LHCN-M2 (cell line): ENCODE measurements at regions not wholly inside any gene's neighbourhood (a gene's known extent, or its start where the extent isn't known, plus 50 kb on each side); places are given as distances from the start of the nearest gene placed in this dataset.
"Not testable (repeated sequence)": the region's sequence is repeated elsewhere in the genome, so short reads cannot be mapped to it uniquely, and the experiment has no call there.

Source experiments
- DNase-seq: peaks from one replicate; pipeline ENCODE4 v3.0.0-alpha.2; 2012; ENCODE audit warnings: low read depth

DNA sequence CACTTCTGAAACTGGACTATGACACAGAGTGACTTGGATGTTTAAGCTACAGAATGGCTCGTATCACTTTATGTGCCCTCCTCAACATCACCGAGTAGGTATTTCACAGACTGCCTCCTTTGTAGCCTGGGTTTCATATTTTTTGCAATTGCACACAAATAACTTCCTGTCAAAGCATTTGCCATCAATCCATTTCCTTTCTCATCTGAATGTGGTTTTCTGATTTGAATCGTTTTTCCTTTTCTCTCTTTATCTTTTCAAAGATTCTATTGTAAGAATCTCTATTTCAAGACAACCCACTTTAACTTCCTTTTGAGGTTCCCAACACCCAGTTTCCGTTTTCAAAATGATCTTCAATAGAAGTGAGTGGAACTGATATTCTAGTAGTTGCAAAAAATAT, 563.8 kb upstream of the ARRDC3 start:
- no peak for DNase-seq

DNA sequence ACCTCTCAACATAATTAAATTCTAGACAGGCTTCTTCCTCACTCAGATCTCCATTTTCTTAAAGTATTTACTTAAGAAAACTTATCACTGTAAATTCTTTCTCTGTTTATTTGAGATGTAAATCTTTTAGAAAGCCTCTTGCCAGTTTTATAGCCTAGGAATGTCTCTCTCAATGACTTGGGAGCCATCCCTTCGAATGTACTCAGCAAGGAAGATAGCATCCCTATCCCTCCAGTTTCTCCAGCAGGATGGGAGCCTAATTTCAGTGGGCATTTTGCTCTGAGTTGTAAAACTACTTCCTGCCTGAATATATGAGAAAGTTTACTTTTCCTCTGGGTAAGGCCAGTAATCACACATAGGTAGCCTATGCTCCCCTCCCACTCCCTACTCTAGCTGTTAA, 558.5 kb upstream of the ARRDC3 start:
- DNase-seq, result no peak

DNA sequence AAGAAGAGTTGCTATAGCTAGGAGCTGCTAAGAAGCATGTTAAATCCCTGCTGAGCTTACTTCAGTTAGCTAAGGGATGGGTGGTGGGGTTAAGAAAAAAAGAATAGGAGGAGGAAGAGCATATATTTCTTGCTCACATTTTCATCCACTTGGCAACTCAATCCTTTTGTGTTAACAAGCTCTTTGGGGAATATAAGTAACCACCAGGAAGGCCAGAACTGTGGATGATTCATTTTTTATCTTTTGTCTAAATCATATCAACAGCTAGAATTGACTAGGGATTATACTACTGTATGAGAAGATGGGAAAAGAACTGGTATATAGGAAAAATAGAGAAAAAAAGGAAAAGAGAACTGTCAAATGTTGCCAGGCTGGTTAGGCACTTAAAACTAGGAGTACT, 555.3 kb upstream of the ARRDC3 start:
- peak; percentile 32 for DNase-seq

DNA sequence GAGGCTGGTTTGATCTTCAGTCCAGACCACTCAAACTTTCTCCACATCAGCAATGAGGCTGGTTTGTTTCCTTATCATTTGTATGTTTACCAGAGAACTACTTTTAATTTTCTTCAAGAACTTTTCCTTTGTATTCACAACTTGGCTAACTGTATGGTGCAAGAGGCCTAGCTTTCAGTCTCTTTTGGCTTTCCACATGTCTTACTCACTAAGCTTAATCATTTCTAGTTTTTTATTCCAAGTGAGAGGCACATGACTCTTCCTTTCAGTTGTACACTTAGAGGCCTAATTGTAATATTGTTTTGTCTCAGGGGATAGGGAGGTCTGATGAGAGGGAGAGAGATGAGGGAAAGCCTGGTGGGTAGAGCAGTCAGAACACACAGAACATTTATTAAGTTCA, 554.0 kb upstream of the ARRDC3 start:
- peak; percentile 12 for DNase-seq

DNA sequence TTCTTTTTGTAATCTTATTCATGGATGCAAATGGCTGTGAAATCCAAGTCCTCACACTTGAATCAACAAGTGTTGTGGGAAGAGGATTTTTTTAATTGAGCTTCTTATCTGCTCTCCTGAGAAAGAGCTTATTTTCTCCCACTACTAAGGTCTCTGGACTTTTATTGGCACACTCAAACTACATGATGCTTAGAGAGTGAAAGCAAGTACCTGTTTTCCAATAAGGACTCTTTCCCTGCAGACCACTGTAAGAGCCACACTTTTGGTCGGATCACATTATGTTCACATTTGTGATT, 546.4 kb upstream of the ARRDC3 start:
- DNase-seq, result no peak

DNA sequence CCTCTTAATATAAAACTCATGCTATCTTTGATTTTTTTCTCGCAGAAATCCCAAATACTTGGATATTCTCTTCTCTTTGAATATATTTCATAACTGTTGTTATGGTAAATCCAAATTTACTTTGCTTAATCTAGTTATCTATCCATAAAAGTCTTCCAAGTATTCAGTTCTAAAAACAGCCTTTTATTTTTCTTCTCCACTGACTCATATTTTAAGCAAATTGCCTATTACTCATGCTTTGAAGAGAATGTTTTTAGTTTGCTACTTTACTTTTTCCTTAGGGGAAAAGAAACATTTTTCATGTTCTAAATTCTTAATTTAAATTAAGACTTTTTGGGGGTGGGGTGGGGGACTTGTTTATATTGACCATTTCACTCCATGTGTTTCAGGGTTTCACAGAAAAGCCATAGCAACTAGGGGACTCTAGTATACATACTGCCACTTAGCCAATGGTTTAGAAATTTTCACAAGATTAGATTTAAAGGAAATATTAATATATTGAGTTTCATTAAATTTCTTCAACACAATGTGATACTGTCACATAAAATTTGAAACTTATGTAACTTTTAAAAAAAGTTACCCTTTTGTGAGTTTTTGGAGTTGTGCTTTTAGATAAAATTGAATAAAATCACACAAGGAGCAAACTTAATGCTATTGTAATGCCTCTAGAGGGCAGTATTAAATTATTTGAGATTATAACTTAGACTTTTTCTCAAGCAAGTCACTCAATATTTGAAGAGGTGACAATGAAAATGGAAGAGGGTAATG, 545.8 kb upstream of the ARRDC3 start:
- DNase-seq, result peak; percentile 20

DNA sequence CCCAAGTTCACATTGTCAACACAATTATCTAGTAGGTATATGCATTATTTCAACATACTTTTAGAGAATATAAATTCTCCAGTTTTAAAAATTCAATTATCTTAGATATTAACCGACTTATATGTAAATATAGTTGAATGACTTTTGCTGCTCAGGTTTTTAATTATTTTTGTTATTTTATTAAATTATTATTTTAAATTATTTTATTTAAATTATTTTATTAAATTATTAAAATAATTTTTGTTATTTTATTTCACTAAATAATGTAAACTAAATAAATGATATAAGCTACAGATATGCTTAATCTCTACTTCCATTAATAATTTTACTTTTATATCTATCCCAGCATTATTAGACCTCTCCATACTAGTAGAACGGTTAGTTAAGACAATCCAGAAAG, 544.3 kb upstream of the ARRDC3 start:
- no peak for DNase-seq

DNA sequence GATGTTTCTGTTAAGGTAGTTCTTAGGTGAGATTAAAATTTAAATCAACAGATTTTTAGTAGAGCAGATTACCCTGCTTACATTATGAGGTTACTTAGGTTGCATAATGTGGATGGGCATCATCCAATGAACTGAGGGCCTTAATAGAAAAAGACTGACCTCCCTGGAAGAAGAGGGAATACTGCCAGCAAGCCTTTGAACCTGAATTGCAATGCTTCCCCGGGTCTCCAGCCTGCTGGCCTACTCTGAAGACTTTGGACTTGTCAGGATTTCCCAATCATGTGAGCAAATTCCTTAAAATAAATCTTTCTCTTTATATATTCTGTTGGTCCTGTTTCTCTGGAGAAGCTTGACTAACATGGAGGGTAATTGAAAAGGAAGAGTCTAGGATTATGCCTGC, 542.1 kb upstream of the ARRDC3 start:
- no peak for DNase-seq

DNA sequence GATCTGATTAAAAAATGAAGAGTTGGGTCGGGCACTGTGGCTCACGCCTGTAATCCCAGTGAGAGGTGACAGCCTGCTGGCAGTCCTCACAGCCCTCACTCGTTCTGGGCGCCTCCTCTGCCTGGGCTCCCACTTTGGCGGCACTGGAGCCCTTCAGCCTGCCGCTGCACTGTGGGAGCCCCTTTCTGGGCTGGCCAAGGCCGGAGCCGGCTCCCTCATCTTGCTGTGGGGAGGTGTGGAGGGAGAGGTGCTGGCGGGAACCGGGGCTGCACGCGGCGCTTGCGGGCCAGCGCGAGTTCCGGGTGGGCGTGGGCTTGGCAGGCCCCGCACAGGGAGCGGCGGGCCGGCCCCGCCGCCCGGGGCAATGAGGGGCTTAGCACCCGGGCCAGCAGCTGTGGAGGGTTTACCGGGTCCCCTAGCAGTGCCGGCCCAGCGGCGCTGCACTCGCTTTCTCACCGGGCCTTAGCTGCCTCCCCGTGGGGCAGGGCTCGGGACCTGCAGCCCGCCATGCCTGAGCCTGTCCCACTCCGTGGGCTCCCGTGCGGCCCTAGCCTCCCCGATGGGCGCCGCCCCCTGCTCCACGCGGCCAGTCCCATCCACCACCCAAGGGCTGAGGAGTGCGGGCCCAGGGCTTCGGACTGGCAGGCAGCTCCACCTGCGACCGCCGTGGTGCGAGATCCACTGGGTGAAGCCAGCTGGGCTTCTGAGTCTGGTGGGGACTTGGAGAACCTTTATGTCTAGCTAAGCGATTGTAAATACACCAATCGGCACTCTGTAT, 534.1 kb upstream of the ARRDC3 start:
- DNase-seq, result not testable (repeated sequence)

DNA sequence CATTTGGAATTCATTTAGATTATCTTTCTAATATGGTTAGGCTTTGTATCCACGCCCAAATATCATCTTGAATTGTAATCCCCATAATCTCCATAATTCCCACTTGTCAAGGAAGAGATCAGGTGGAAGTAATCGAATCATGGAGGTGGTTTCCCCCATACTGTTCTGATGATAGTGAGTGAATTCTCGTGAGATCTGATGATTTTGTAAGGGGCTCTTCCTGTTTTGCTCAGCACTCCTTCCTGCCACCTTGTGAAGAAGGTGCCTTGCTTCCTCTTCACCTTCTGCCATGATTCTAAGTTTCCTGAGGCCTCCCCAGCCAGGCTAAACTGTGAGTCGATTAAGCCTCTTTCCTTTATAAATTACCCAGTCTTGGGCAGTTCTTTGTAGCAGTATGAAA, 527.5 kb upstream of the ARRDC3 start:
- no peak for DNase-seq

DNA sequence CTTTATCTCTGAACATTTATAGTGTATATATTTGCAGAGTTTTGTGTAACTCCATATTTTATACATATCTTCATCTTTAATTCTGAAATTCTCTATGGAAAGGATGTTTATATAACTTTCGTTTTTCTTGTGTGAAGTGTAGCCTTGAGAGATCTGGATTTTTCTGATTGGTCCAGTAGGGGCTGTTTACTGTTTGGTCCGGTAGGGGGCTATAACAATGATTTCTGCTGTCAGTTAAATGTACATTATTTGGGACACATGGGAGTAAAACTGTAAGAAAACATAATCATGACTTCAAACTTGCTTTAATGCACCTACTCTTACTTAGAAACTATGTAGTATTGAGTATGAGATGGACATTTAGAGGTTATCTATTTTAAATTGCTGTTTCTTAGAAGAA, 527.1 kb upstream of the ARRDC3 start:
- no peak for DNase-seq

DNA sequence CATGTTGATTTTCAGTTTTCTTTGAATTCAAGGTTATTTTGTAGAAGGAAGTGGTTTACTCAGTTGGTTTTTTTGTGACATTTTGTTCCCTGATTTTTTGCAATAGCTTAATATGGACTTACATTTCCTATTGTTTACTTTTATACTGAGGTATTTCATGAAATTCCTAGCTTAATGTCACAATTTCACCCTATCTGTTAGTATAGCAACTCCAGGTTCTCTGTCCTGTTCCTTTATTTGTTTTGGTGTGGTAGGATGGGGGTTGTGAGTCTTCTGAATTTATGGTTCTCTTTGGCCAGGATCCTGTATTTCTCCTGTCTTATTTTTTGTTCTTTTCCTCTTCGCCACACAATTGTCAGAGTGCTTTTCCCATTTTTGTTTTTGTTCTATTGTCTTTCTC, 523.4 kb upstream of the ARRDC3 start:
- no peak for DNase-seq

DNA sequence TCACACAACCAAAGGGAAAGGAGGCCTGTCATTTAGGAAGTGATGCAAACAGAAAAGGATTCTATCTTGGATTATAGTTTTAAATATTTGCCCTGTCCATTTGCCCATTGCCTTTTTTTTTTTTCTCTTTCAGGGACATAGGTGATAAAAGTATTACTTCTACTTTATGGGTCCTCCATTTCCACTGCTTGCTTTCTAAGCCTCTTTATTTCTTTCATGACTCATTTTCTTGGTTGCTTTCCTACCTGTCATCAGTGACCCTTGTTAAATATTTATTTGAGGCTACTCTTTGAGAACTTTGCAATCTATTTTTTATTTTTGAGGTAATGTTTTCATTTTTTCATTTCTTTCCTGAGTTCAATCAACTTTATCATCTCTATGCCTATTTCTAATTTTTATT, 522.9 kb upstream of the ARRDC3 start:
- no peak for DNase-seq

DNA sequence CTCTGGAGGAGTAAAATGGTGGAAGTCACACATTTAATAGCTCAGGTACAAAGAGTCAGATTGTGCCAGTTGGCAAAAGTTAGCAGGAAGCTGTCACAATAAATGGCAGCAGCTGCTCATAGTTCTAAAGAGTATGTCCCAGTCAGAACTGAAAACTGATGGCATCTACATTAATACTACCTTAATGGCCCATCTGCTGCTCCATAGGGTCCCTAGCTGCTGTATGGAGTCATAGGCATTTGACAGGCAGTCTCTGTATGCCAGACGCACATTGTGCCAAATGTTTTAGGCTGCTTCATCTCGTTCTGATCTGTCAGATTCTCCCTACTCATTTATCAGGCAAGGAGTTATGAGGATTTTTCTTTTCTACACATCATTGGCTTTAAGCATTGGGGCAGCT, 515.8 kb upstream of the ARRDC3 start:
- DNase-seq, result no peak

DNA sequence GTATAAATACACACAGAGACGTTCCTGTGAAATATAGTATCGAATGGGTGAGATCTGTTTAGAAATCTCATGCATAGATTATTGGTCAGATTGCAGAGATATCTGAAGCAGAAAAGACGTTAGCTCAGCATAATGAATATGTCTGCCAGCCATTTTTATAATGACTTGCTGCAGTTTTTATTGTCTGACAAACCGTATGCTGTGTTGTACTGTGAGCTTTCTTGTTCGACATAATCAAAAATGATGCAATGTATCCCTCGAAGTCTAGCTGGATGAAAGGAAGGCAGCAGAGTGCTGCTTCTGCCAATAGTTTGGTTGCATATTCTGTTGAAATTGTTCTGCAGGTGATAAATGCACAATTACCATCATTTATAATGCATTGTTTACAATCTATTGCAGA, 514.9 kb upstream of the ARRDC3 start:
- no peak for DNase-seq

DNA sequence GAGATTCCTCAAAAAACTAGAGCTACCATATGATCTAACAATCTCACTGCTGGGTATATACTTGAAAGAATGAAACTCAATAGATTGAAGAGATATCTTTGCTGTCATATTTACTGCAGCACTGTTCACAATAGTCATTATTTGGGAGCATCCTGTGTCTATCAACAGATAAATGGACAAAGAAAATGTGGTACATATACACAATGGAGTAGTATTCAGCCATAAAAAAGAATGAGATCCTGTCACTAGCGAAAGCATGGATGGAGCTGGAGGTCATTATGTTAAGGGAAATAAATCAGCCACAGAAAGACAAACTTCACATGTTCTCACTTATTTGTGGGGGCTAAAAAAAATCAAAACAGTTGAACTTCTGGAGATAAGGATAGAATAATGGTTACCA, 505.7 kb upstream of the ARRDC3 start:
- no peak for DNase-seq

DNA sequence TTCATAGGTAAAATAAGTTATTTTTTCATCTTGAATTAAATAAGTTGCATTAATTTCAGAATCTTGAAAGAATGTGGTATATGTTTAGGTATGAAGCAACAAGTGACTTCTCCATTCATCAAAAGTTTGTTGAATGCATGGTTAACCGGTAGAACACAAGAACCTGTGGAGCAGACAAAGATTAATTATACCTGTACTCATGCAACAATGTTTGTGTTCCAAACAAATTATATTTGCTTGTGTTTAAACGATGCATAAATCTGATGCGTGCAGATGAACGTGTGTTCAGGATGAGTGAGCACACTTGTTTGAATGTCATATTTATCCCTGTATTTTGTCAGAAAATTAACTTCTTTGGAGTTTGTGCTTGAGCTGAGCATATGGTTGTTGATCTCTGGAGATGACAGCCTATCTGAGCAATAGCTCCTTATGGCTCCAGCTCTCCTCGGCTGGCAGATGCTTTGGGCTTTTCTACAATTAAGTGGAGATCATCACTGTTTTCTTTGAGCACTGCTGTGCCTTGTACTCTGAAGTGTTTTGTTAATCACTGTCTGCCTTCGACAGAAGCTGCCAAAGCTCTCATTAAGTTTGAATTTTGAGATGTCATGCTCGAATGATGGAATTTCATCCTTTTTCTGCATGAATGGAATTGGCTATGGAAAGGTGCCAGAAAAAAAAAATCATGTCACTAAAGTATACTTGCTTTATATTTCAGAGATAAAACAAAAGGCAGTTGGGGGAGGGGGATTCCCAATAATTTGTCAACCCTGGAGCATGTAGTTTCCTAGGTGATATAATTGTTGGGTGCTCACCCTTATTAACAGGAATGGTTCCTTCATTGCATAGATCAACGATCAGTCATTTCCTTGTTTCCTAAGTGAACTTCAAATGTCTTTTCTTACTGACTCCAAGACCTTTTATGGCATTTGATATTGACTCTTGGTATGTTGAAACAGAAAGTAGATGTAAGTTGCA, 502.5 kb upstream of the ARRDC3 start:
- DNase-seq, result no peak

DNA sequence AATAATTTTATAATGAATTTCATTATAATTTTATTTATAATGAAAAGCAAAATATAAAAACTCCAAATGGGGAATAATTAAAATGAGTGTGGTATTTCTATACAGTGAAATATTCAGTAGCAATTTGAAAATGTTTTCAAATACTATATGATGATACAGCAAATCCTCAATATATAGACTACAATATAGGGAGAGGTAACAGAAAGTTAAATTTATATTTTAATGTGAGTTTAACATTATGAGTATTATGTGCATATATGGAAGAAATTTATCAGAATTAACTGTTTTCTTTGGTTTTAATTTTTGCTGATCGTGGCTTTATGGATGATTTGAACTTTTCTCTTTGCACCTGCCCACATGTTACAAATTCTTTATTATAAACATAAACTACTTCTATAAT, 500.9 kb upstream of the ARRDC3 start:
- DNase-seq, result no peak

DNA sequence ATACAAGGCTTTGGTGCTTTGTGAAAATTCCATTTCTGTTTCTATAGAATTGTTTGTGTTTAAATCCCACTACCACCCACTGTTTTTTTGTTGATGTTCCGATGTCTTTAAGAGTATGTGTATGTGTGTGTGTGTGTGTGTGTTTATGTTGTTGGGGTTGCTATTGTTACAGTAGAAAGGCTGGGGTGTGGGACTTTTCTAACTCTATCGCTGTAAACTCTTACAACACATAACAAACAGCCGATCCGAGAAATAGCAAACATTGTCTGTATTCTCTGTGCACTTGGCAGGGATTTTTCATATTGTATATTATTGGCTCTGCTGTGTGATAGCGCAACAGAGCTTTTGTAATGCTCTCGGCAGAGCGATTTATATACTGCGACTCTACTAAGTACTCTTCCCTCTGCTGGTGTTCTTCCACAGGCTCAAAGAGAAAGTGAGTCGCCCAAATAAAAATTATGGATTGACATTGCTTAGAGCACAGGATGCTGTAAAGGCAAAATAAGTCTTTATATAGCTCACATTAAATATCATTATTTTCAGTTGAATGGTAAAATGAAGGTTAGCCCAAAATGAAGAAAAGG, 492.2 kb upstream of the ARRDC3 start:
- no peak for DNase-seq

DNA sequence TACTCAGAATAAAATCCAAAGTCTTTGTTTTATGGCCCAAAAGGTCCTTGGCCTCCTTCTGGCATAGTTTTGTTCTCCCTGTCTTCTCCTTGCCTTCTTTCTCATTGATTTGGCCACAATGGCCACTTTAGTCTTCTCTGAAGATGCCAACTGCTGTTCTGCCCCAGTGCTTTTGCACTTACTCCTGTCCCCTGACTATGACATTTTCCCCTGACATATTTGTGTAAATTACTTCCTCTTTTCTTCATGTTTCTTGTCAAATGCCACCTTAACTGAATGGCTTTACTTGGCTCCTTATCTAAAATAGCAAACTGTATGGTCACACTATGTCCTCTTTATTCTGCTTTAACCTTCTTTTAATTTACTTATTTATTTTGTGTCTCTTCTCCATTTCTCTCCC, 484.7 kb upstream of the ARRDC3 start:
- no peak for DNase-seq

DNA sequence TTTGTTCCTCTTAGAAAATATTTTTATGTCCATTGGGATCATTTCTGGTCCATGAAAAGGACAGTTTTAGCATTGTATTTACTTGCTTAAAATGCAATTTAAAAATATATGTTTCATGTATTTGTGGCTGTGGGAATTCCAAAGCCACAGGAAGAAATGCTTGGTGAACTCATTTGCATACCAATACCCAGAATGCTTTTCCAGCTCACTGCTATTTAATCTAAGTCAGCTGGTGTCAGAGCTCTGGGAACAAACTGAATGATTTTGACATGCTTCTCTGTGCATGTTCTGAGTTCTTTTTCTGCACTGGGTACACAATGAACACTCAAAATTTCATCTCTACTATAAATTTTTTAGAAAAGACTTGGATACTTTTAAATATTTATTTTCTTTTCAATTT, 482.8 kb upstream of the ARRDC3 start:
- DNase-seq, result no peak

DNA sequence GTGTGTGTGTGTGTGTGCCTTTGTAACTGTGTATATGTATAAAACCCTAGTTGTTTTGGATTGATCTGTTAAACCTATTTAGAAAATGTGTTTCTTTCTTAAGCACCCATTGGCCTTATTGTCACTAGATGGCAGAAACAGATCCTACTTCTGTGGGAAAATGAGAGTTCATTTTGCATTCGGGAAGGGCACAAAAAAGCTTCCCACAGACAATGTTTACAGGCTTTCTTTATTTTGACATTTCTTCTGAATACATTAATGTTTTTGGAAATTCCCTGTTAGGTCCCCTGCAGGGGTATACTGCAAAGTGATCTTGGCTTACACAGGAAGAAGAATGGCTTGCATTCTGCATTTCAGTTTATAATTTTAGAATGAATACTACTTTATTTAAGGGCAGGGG, 481.8 kb upstream of the ARRDC3 start:
- DNase-seq, result no peak
